Thoracic aorta (tissue), 2 donors: ENCODE measurements at regions not wholly inside any gene's neighbourhood (a gene's known extent, or its start where the extent isn't known, plus 50 kb on each side); places are given as distances from the start of the nearest gene placed in this dataset.

Source experiments
- ATAC-seq: fragments of 150-250 bp; one replicate; pipeline ENCODE4 v1.8.0; 2017; ENCODE audit warnings: low read depth; ENCODE audit not compliant: insufficient number of reproducible peaks, low FRiP score
- DNase-seq: peaks from one replicate; pipeline ENCODE4 v3.0.0-alpha.2; 2020; ENCODE audit warnings: low spot score
- H3K27ac ChIP-seq, 2 donors: fragments of 200-600 bp; sonication (generic); 1 replicate in 1 of 2; 2 replicates in 1 of 2; pipeline ENCODE4 v1.5.1; 2016; ENCODE audit warnings: mild to moderate bottlenecking in 2 of 2, moderate library complexity in 2 of 2
- H3K27me3 ChIP-seq: fragments of 200-600 bp; sonication (generic); replicated peaks from 2 replicates; pipeline ENCODE4 v1.6.0; 2016; ENCODE audit warnings: mild to moderate bottlenecking; ENCODE audit not compliant: insufficient read depth
- H3K36me3 ChIP-seq: fragments of 200-600 bp; sonication (generic); one replicate; pipeline ENCODE4 v1.5.1; 2016
- H3K4me1 ChIP-seq, 2 donors: fragments of 200-600 bp; sonication (generic); 1 replicate in 1 of 2; 2 replicates in 1 of 2; pipeline versions ENCODE4 v1.5.1 to v1.6.0; 2016; ENCODE audit warnings: low read depth in 2 of 2, mild to moderate bottlenecking in 1 of 2; ENCODE audit not compliant: control insufficient read depth in 1 of 2
- H3K4me3 ChIP-seq: fragments of 200-600 bp; sonication (generic); 2 replicates; pipeline ENCODE4 v1.5.1; 2016; ENCODE audit warnings: mild to moderate bottlenecking
- H3K9me3 ChIP-seq: fragments of 200-600 bp; sonication (generic); 2 replicates; pipeline ENCODE4 v1.5.1; 2016
- TF ChIP-seq, protein P1 (sequence below): fragments of 200-600 bp; sonication (generic); IDR thresholded peaks from one replicate; pipeline ENCODE4 v1.5.1; 2019; ENCODE audit warnings: antibody characterized with exemption

DNA sequence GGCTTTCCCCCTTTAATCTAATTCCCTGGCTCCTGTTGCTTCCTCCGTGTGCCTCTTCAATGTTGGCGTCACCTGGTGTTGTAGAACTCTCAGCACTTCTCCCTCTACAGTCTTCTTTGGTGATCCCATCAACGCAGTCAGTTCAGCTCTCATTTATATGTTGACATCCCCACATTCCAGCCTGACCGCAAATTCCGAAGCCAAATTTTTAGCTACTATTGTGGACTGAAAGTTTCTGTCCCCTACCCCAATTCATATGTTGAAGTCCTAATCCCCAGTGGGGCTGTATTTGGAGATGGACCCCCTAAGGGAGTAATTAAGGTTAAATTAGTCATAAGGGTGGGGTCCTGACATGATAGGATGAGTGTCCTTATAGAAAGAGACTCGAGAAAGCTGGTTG lies 210.6 kb upstream of the ADAMTSL1 start:
- Histone ChIP-seq H3K4me1 (peaks cover 0 to 18% of the 10 kb centered on the region in 2 donors), H3K27ac (no peak overlapping the region), H3K9me3 (no peaks in the 10 kb centered on the region), H3K4me3 (no peak overlapping the region), H3K36me3 (no peaks in the 10 kb centered on the region), H3K27me3 (no peaks in the 10 kb centered on the region)
- TF ChIP-seq, protein P1, sequence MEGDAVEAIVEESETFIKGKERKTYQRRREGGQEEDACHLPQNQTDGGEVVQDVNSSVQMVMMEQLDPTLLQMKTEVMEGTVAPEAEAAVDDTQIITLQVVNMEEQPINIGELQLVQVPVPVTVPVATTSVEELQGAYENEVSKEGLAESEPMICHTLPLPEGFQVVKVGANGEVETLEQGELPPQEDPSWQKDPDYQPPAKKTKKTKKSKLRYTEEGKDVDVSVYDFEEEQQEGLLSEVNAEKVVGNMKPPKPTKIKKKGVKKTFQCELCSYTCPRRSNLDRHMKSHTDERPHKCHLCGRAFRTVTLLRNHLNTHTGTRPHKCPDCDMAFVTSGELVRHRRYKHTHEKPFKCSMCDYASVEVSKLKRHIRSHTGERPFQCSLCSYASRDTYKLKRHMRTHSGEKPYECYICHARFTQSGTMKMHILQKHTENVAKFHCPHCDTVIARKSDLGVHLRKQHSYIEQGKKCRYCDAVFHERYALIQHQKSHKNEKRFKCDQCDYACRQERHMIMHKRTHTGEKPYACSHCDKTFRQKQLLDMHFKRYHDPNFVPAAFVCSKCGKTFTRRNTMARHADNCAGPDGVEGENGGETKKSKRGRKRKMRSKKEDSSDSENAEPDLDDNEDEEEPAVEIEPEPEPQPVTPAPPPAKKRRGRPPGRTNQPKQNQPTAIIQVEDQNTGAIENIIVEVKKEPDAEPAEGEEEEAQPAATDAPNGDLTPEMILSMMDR = no peak
- ATAC-seq (no peak), DNase-seq (no peak)

DNA sequence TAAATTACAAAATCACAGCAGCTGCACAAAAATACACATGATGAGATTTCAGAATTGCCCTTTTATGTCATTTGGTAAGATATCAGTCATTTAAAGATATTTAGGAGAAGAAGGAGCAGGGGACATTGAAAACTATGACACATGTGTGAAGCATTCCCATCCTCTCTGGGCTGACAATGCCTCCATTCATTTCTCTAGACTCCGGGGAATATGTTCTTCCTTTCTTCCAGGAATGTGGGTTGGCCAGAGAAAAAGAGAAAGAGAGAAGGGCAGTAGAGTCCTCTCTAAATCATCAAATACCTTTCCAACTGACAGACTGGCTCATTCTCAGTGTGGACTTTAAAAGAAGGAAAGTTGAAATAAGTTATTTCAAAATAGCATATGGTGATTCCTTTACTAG lies 205.6 kb upstream of the ADAMTSL1 start:
- TF ChIP-seq, protein P1 = no peak
- Histone ChIP-seq H3K27ac (no peak overlapping the region), H3K27me3 (no peaks in the 10 kb centered on the region), H3K4me1 (no peaks in the 10 kb centered on the region), H3K9me3 (no peaks in the 10 kb centered on the region), H3K36me3 (no peaks in the 10 kb centered on the region), H3K4me3 (no peak overlapping the region)
- no peak for DNase-seq
- ATAC-seq = no peak

DNA sequence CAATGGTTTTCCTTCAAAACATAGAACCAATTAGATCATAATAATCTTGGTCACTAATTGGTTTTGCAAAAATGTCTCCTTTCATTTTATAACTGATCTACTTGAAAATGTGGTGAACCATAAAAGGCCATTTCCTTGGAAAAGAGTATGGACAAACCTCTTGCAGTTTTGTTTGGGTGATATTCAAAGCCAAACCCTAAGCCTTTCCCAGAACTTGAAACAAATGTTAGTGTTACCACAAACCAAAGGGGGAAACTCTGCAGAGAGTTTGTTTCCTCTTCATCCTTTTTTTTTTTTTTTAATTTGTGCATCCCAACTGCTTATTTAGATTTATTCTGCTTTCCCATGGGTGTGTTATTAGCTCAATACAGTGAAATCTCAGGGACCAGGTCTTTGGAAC lies 204.4 kb upstream of the ADAMTSL1 start:
- Histone ChIP-seq H3K27me3 (no peaks in the 10 kb centered on the region), H3K4me3 (no peak overlapping the region), H3K4me1 (peaks cover 0 to 1% of the 10 kb centered on the region in 2 donors), H3K9me3 (no peaks in the 10 kb centered on the region), H3K27ac (no peak overlapping the region), H3K36me3 (no peaks in the 10 kb centered on the region)
- TF ChIP-seq, protein P1 = no peak
- DNase-seq = no peak
- ATAC-seq = no peak

DNA sequence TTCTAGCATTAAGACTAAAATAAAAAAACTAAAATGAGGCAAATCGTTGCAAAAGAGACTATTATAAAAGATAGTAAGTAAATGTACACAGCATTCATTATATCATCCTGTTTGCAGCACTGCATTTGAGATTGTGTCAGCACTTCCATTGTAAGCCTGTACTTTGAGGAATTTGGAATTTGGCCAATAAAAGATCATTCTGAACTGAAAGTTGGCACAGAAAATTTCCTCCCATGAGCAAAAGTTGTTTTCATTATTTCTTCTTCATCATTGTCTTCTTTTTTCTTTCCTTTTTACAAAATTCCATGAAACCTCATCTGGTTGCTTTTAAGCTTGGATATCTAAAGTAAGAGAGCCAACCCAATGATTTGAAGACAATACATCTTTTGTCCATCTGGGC lies 199.3 kb upstream of the ADAMTSL1 start:
- Histone ChIP-seq H3K4me1 (peaks cover 0 to 6% of the 10 kb centered on the region in 2 donors), H3K27me3 (no peaks in the 10 kb centered on the region), H3K9me3 (peaks cover 3% of the 10 kb centered on the region), H3K36me3 (no peaks in the 10 kb centered on the region), H3K4me3 (no peak overlapping the region), H3K27ac (no peak overlapping the region)
- DNase-seq (no peak), ATAC-seq (no peak)
- TF ChIP-seq, protein P1 = no peak

DNA sequence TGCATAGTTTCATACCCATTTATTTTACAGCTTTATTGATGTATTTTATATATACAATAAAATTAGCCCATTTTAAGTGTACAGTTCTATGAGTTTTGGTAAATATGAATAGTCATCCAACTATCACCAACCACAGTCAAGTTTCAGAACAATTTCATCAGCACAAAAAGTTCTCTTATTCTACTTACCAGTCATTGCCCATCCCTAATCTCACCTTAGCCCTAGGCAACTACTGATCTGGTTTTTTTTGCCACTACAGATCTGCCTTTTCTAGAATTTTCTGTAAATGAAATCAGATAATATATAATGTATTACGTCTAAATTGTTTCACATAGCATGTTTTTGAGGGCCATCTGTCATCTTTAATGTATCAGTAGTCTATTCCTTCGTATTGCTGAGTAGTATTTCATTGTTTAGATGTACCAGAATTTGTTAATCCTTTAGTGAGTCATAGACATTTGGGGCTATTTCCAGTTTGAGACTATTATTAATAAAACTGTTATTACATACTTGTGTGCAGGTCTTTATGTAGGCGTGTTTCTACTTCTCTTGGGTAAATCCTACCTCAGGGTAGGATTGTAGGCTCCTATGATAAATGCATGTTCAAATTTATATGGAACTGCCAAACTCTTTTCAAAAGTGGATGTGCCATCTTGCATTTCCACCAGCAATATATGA lies 198.5 kb upstream of the ADAMTSL1 start:
- no peak overlapping the region for H3K27ac ChIP-seq
- peaks cover 0 to 6% of the 10 kb centered on the region in 2 donors for H3K4me1 ChIP-seq
- DNase-seq (no peak), ATAC-seq (no peak)
- TF ChIP-seq, protein P1 = no peak
- H3K4me3 ChIP-seq = no peak overlapping the region
- no peaks in the 10 kb centered on the region for H3K36me3 ChIP-seq
- peaks cover 3% of the 10 kb centered on the region for H3K9me3 ChIP-seq
- no peaks in the 10 kb centered on the region for H3K27me3 ChIP-seq
